CD14-positive monocyte (primary cell): ENCODE measurements at regions not wholly inside any gene's neighbourhood (a gene's known extent, or its start where the extent isn't known, plus 50 kb on each side); places are given as distances from the start of the nearest gene placed in this dataset.
A peak's percentile ranks its signal among the peaks of the same experiment; 100 is the strongest.

Source experiments
- DNase-seq, 3 donors: peaks; one replicate each; pipeline ENCODE4 v3.0.0-alpha.2; 2011 to 2022
- H2AFZ ChIP-seq: 2 replicates; pipeline ENCODE4 v1.6.0; 2012; ENCODE audit warnings: mild to moderate bottlenecking, low read depth, low read length, inconsistent platforms; ENCODE audit not compliant: insufficient read depth, poor library complexity, severe bottlenecking
- H3K27ac ChIP-seq, 2 donors: 1 replicate in 1 of 2; 2 replicates in 1 of 2; pipeline ENCODE4 v1.5.1; 2012 to 2013; ENCODE audit warnings: low read length in 2 of 2, control low read depth in 1 of 2, inconsistent platforms in 1 of 2, low read depth in 1 of 2, mild to moderate bottlenecking in 1 of 2
- H3K27me3 ChIP-seq, 2 donors: one replicate each; pipeline versions ENCODE4 v1.6.0 to v1.6.1; 2011 to 2013; ENCODE audit warnings: low read length in 2 of 2; ENCODE audit not compliant: control insufficient read depth in 2 of 2, insufficient read depth in 2 of 2
- H3K36me3 ChIP-seq, 2 donors: replicated peaks in 1 of 2; 1 replicate in 1 of 2; 2 replicates in 1 of 2; pipeline versions ENCODE4 v1.5.1 to v1.6.1; 2012 to 2013; ENCODE audit warnings: low read length in 2 of 2, control low read depth in 1 of 2, inconsistent platforms in 1 of 2, mild to moderate bottlenecking in 1 of 2; ENCODE audit not compliant: insufficient read depth in 2 of 2, control insufficient read depth in 1 of 2
- H3K4me1 ChIP-seq, 2 donors: 1 replicate in 1 of 2; 2 replicates in 1 of 2; pipeline versions ENCODE4 v1.5.1 to v1.6.1; 2012 to 2013; ENCODE audit warnings: low read length in 2 of 2, control low read depth in 1 of 2, inconsistent platforms in 1 of 2, mild to moderate bottlenecking in 1 of 2, moderate library complexity in 1 of 2; ENCODE audit not compliant: insufficient read depth in 2 of 2, control insufficient read depth in 1 of 2
- H3K4me2 ChIP-seq: replicated peaks from 2 replicates; pipeline ENCODE3; 2012; ENCODE audit warnings: low read length, moderate library complexity, mild to moderate bottlenecking; ENCODE audit not compliant: poor library complexity, severe bottlenecking; ENCODE audit errors: extremely low read depth
- H3K4me3 ChIP-seq, 3 experiments: fragments of 200-600 bp in 1 of 3; sonication (generic) in 1 of 3; replicated peaks in 1 of 3; 1 replicate in 2 of 3; 2 replicates in 1 of 3; pipeline ENCODE4 v1.5.1; 2011 to 2013; ENCODE audit warnings: low read length in 3 of 3, mild to moderate bottlenecking in 3 of 3, control low read depth in 2 of 3, low read depth in 2 of 3, inconsistent platforms in 1 of 3, moderate library complexity in 1 of 3
- H3K79me2 ChIP-seq: 2 replicates; pipeline ENCODE4 v1.6.0; 2012; ENCODE audit warnings: mild to moderate bottlenecking, control low read depth, inconsistent platforms, low read length, moderate library complexity; ENCODE audit not compliant: insufficient read depth
- H3K9ac ChIP-seq: 2 replicates; pipeline ENCODE4 v1.6.0; 2017; ENCODE audit warnings: low read length, mild to moderate bottlenecking; ENCODE audit not compliant: insufficient read depth, poor library complexity, severe bottlenecking
- H3K9me3 ChIP-seq, 2 donors: replicated peaks in 1 of 2; 1 replicate in 1 of 2; 2 replicates in 1 of 2; pipeline versions ENCODE4 v1.5.1 to v1.6.1; 2012 to 2013; ENCODE audit warnings: low read length in 2 of 2, control low read depth in 1 of 2; ENCODE audit not compliant: control insufficient read depth in 1 of 2, insufficient read depth in 1 of 2
- H4K20me1 ChIP-seq: 2 replicates; pipeline ENCODE4 v1.6.0; 2012; ENCODE audit warnings: mild to moderate bottlenecking, low read length, control low read depth, moderate library complexity; ENCODE audit not compliant: insufficient read depth
- H3K27ac Mint-ChIP-seq, 7 donors: one replicate each; pipeline ENCODE4 v1.8.0; 2020; ENCODE audit warnings: mild to moderate bottlenecking in 7 of 7, mixed read lengths in 7 of 7, moderate library complexity in 6 of 7, inconsistent platforms in 2 of 7
- H3K27me3 Mint-ChIP-seq, 3 donors: one replicate each; pipeline ENCODE4 v1.8.0; 2021 to 2022; ENCODE audit warnings: low read depth in 3 of 3, mild to moderate bottlenecking in 3 of 3, mixed read lengths in 3 of 3, moderate library complexity in 3 of 3, inconsistent platforms in 1 of 3
- H3K36me3 Mint-ChIP-seq, 2 donors: one replicate each; pipeline ENCODE4 v1.8.0; 2020; ENCODE audit warnings: mixed read lengths in 2 of 2, inconsistent platforms in 1 of 2, mild to moderate bottlenecking in 1 of 2
- H3K4me1 Mint-ChIP-seq: one replicate; pipeline ENCODE4 v1.8.0; 2020; ENCODE audit warnings: mild to moderate bottlenecking, mixed read lengths
- H3K4me3 Mint-ChIP-seq, 2 donors: one replicate each; pipeline ENCODE4 v1.8.0; 2020; ENCODE audit warnings: mild to moderate bottlenecking in 2 of 2, mixed read lengths in 2 of 2, moderate library complexity in 1 of 2
- H3K9me3 Mint-ChIP-seq, 7 donors: one replicate each; pipeline ENCODE4 v1.8.0; 2020 to 2022; ENCODE audit warnings: mixed read lengths in 7 of 7, mild to moderate bottlenecking in 6 of 7, moderate library complexity in 6 of 7, inconsistent platforms in 2 of 7
- WGBS: methylation state at CpG from one replicate; pipeline ENCODE4 v1.1.5; 2013; ENCODE audit warnings: missing lambda C conversion rate; ENCODE audit not compliant: insufficient coverage; 5-methylcytosine and 5-hydroxymethylcytosine counted together
- intact Hi-C, 2 donors: fragments of 100-400 bp; cut with micrococcal nuclease; formaldehyde crosslinking; loops; one replicate each; pipeline versions ENCODE4 v1.15.0 to v1.15.1; 2023
- TF ChIP-seq, protein P1 (sequence below): fragments of 200-600 bp; IDR thresholded peaks from one replicate; pipeline ENCODE4 v1.8.0; 2022; ENCODE audit warnings: antibody characterized with exemption, mild to moderate bottlenecking

- no peak for DNase-seq
- Mint-ChIP-seq H3K4me3 (peak overlapping the region in 1 of 2 donors; percentile 1), H3K27me3 (peaks cover 0 to 1% (median 0%) of the 10 kb centered on the region in 3 donors), H3K9me3 (peaks cover 0 to 7% (median 0%) of the 10 kb centered on the region in 7 donors), H3K36me3 (no peaks in the 10 kb centered on the region), H3K27ac (peak overlapping the region in 1 of 7 donors; percentile 9), H3K4me1 (no peaks in the 10 kb centered on the region)
- Histone ChIP-seq H4K20me1 (no peaks in the 10 kb centered on the region), H3K27ac (no peak overlapping the region), H2AFZ (no peak overlapping the region), H3K4me1 (no peaks in the 10 kb centered on the region), H3K27me3 (no peaks in the 10 kb centered on the region), H3K4me2 (no peak overlapping the region), H3K9ac (no peak overlapping the region), H3K9me3 (no peaks in the 10 kb centered on the region), H3K4me3 (no peak overlapping the region), H3K36me3 (no peaks in the 10 kb centered on the region), H3K79me2 (no peaks in the 10 kb centered on the region)
- TF ChIP-seq, protein P1, sequence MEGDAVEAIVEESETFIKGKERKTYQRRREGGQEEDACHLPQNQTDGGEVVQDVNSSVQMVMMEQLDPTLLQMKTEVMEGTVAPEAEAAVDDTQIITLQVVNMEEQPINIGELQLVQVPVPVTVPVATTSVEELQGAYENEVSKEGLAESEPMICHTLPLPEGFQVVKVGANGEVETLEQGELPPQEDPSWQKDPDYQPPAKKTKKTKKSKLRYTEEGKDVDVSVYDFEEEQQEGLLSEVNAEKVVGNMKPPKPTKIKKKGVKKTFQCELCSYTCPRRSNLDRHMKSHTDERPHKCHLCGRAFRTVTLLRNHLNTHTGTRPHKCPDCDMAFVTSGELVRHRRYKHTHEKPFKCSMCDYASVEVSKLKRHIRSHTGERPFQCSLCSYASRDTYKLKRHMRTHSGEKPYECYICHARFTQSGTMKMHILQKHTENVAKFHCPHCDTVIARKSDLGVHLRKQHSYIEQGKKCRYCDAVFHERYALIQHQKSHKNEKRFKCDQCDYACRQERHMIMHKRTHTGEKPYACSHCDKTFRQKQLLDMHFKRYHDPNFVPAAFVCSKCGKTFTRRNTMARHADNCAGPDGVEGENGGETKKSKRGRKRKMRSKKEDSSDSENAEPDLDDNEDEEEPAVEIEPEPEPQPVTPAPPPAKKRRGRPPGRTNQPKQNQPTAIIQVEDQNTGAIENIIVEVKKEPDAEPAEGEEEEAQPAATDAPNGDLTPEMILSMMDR: no peak
- intact Hi-C loops: no loop called here
- 90% methylated on average over 29 of the region's 29 CpGs for WGBS
Measured at GRCh38 chr2:601806-602455, 75.3 kb downstream of the TMEM18 start.

DNA sequence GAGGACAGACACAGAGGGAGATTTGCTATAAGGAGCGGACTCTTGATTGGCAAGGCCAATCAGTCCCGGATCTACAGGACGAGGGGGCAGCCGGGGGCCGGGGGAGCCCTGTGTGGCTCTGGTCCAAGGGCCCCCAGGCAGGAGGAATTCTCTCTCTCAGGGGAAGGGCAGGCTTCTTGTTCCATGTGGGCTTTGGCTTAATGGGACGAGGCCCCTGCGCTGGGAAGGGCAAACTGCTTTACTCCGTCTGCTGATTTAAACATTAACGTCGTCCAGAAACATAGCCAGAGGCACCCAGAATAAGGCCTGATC lies 75.9 kb downstream of the TMEM18 start:
- no peak overlapping the region for H2AFZ ChIP-seq
- H3K27ac Mint-ChIP-seq: no peak overlapping the region
- H3K27me3 Mint-ChIP-seq: peaks cover 0 to 3% (median 0%) of the 10 kb centered on the region in 3 donors

More for the DNA sequence above, 75.9 kb downstream of the TMEM18 start:
- no peaks in the 10 kb centered on the region for H3K36me3 Mint-ChIP-seq
- Histone ChIP-seq H3K9me3 (no peaks in the 10 kb centered on the region), H3K27ac (no peak overlapping the region), H4K20me1 (no peaks in the 10 kb centered on the region), H3K36me3 (no peaks in the 10 kb centered on the region), H3K79me2 (no peaks in the 10 kb centered on the region), H3K9ac (no peak overlapping the region), H3K4me3 (no peak overlapping the region), H3K27me3 (no peaks in the 10 kb centered on the region), H3K4me1 (no peaks in the 10 kb centered on the region), H3K4me2 (no peak overlapping the region)
- TF ChIP-seq, protein P1: no peak
- no peak for DNase-seq
- H3K9me3 Mint-ChIP-seq: peaks cover 0 to 7% (median 0%) of the 10 kb centered on the region in 7 donors
- H3K4me1 Mint-ChIP-seq: no peaks in the 10 kb centered on the region
- H3K4me3 Mint-ChIP-seq: no peak overlapping the region
- intact Hi-C loops: no loop called here
- 93% methylated on average over 10 of the region's 10 CpGs for WGBS
